NCI-H2029 treated with DMSO at 0.1 percent for 48 hours (cell line): ENCODE measurements at regions not wholly inside any gene's neighbourhood (a gene's known extent, or its start where the extent isn't known, plus 50 kb on each side); places are given as distances from the start of the nearest gene placed in this dataset.

Experiments used
- DNase-seq: peaks from one replicate; lab custom pipeline; 2025; lab: John Stamatoyannopoulos, UW

DNA sequence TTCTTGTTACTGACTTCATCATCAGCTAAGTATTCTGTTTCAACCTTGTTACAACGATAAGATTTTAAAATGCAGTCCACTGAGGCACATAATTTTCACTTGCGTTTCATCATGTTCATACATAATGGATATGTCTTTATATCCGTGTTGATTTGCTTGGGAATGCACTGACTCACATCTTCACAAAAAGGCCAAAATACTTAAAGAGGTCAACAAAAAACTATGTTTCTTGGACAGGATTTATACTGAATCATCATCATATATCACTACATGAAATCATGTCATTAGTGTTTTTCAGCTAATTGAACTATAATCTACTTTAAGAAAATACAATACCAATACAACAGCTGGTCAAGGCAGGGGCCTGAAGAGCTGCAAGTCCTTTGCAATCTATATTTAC lies 324.5 kb upstream of the KLF6 start:
- no peak for DNase-seq

DNA sequence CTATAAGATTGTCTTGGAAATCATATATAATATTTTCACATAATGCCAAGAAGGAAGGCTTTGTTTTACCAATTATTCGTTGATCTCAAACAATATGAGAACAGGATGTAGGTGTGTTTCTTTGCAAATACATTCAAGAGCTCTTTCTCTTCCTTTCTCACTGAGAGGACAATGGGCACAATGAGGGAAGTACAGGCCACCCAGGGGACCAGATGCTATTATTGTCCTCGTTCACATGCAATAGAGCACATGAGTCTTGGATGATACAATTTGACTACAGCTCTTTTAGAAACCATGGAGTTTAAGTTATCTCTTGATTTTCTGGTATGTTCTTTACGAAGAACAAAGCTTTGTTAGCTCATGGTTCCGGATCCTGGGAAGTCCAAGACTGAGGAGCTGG lies 323.7 kb upstream of the KLF6 start:
- DNase-seq = no peak

DNA sequence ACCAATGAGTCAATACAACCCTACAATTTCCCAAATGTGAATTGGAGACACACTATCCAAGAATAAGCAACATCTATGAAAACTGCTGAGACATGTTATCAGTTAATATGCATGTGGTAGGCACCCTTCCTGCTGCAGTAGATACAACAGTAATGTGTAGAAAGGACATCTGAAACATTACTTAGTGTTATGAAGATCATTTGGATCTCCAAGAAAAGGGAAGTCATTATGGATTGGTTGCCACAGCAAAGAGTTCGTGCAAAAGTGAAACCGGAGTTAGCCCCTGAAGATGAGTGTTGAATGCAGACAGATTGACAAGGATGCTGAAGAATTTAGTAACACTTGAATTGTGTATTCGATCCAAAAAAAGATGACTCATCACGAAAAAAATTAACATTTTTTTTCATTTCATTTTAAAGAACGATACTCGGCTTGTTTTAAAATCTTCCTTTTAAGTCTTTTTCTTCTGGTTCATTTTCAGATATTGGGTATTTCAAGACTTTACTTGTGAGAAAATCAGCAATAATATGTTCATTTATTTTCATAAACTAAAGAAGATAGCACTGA lies 322.4 kb upstream of the KLF6 start:
- DNase-seq = no peak

DNA sequence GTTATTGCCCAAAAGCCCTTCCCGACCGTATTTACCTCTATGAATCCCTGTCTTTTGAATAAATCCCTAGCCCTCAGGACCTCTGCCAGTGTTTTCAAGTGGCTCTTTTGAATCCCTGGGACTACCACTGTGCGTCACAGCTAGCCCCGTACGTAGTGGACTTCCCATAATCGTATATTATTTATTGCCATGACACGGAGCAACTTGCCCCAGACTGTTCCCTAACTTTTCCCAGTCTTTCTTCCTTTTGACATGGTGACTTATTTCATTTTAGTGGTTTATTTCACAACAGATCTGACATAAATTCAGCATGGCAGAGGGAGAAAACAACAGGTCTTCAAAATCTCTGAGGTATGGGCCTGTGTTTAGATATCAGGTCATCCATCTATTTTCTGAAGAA lies 318.6 kb upstream of the KLF6 start:
- DNase-seq = no peak

DNA sequence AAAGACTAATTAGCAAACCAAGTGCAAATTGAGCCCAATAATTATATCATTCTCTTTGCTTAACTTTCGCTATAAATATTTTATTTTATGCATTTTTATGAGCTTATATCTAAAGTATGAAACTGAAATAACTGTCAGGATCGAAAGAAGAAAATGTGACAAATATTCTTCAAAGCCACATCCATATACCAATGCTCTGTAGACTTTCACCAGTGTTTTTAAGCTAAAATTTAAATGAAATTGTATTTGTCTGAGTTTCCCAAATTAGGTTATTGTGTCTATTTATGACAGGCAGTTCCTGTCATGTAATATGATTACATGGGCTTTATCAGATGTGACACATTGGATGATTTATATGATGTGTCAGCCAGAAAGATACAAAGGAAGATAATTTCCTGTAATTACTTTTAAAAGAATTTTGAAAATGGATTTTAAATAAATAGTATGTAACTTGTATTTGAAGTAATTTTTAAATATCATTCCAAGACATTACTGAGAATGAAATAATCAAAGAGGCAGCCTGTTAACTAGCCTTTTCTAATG lies 317.9 kb upstream of the KLF6 start:
- DNase-seq = no peak

DNA sequence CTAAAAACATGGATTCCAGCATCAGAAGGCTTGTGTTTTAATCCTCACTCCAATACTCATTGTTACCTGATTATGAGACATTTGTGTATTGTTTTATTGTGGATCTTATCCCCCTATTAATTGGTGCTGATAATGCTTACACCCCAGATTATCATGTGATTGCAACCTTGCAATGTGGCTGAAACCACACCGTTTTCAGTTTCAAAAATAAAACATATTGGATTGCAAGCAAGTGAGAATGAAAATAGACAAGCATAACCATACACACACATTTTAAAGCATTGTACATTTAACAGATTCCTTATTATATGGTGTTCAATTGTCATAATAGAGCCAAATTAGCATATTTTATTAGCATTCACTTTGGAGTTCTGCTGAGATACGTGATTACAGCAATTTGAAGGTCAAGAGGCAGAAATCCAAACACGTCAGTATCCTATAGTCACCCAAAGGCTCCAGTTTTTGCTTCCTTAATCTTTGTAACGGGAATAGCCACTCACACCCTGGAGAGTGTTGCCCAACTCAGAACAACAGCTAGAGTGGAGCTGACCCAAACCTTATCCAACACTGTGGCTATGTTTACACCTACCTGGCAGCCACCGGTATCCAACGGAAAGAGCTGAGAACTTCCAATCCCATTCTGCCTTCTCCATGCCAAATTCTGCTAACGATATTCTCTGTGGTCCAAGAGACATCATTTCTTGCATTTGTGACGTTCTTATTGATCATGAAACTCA lies 317.1 kb upstream of the KLF6 start:
- no peak for DNase-seq

DNA sequence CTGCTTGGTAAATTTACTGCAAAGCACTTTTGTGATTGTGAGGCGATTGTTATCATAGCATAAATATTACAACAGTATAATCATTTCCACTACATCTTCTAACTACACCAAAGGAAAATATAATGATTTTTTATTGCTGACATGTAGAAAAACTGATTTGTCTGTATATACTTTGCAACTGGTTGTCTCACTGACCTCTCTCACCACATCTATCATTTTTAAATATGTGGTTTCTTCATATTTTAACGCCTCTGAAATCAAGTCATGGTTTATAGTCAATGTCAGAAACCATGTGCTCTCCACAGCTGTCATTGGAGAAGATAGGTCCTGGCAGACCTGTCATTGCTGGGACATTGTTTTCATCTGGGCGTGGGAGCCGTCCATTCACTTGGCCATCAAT lies 315.4 kb upstream of the KLF6 start:
- no peak for DNase-seq

DNA sequence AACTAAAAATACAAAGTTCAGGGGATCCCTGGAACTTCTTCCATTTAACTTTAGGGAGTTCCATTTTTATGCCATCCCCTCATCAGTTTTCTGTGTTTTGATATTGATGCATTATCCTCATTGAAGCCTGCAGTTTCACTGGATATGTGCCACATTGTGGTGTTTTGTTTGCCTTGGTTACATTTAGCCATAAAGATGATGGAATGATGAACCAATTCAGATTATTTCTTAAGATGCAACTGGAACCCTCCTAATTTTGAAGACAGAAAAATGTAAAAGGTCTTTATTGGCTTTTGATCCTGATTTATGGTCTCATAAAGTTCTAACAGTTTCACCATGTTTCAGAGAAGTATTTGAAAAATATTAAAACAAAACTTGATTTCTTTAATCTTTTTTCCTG lies 314.2 kb upstream of the KLF6 start:
- DNase-seq = no peak

DNA sequence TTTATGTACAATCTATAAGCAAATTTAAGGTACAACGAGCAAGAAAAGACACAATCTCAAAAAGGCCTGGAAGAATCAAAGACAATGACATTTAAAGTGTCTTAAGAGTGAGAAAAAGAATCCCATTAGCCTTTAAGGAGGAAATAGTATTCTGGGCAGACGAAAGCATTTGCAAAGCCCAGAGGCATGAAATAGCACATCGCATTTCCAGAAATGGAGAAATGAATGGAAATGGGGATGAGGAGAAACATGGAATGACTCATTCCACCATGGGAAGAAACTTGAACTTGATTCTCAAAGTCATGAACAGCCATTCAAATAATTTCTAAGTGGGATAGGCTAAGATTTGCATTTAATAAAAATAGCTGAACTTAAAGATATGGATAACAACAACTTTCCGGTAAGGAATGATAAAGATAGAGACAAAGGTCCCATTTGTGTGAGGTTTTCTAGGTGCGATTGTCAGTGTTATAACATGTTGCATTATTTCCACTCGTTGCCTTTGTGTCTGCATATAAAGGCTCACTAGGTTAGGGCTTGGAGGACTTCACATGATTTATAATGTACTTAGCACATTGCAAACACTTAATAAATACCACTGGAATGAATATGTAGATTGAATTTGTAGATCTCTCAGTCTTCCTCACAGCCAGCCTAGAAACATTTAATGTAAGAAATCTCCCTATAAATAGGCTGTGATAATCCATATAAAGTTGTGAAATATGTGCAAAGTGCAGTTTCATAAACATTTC lies 310.3 kb upstream of the KLF6 start:
- no peak for DNase-seq

DNA sequence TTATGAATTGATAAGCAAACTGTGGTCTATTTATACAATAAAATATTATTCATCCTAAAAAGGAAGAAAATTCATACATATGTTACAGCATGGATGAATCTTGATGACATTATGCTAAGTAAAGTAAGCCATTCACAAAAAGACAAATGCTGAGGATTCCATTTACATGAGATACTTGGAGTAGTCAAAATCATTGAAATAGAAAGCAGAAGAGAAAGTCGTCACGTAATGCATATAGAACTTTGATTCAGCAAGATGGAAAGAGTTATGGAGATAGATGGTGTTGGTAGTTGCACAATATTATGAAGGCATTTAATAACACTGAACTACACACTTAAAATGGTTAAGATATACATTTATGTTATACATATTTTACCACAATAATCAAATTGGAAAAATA lies 309.7 kb upstream of the KLF6 start:
- no peak for DNase-seq

DNA sequence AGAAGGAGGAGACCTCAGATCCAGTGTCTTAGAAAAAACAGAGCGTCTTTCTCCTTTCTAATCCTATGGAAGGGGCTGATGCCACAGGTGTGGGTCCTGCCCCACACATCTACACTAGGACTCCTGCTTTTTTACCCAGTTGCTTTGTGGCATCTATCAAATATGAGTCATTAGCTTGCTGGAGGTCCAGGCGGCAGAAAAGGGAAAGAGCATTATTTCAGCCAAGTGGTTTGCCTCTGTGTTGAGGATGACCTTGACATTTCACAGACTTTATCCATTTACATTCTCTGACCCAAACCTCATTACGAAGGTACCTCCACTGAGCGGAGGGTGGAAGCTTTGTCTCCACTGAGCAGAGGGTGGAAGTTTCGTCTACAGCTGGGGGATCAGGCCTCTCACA lies 308.4 kb upstream of the KLF6 start:
- no peak for DNase-seq

DNA sequence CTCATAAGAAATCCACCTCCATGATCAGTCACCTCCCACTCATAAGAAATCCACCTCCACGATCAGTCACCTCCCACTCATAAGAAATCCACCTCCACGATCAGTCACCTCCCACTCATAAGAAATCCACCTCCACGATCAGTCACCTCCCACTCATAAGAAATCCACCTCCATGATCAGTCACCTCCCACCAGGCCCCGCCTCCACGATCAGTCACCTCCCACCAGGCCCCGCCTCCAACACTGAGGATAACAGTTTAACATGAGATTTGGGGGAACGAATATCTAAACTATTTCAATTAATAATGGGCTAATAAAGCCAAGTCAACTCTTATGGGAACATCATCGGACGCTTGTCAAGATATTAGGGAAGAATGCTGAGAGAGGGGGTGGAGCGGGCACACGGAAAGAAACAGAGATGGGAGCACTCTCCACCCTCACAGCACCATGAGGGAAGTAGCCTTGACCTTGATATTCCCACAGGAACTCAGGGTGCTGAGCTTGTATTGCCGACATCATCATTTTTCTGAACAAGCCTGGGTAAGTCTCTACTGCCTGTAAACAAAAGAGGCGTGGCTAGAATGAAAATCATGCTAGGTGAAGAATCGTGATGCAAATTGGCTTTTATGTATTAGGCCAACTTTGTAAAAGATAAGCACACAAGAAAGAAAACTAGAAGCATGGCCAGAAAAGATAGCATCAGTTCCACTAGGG lies 303.5 kb upstream of the KLF6 start:
- no peak for DNase-seq

DNA sequence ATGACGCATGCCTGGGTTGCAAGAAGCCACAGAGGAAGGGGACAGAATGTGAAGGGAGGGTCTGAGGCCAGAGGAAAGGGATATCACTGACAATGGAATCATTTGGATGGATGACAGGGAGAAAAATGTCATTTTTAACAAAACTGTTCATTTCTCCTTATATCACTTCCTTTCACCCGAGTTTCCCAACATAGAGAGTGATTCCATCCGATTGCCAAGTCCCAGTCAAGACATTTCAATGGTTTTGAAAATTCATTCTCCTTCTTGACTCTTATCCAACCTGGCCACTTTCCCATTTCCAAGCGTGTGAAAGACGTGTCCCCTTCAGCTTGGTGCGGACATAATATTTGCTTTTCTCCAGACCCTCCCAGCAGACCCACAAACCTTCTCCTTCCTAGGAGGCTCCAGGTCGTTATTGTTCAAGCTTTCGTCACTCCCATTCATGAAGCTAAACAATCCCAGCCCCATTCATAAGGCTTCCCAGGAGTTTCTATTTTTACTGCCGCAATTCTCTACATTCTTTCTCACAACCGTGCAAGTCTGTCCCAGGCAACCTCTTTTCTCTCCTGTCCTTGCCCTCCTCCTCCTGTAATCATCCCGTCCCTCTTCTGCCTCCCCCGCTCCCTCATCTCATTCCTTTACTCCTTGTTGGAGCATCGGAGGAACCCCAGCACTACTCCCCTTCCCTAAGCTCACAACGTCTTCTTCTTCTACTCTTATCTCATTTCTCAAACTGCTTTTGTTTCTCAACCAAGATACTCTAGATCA lies 301.3 kb upstream of the KLF6 start:
- no peak for DNase-seq

DNA sequence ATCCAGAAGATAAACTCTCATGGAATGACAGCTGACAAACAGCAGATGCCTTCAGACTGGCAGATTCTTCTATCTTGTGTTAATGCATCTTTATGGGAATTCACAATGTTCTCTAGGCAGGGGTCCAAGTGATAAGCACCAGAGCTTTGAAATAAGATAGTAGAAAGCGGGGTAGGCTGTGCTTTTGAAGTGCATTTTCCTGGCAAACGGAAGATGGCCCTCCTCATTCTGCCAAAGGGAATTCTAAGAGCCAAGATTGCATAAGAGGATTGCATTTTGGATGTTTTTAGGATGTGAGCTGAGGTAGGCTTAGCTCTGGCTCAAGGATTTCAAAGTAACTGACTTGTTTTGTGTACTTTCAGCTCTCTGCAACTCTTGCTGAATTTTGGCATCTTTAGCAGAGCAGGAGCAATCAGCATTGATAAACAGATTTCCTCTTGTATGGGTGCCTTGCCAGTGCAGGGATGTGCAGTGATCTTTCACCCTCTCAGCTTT lies 298.5 kb upstream of the KLF6 start:
- DNase-seq = peak; percentile 4

DNA sequence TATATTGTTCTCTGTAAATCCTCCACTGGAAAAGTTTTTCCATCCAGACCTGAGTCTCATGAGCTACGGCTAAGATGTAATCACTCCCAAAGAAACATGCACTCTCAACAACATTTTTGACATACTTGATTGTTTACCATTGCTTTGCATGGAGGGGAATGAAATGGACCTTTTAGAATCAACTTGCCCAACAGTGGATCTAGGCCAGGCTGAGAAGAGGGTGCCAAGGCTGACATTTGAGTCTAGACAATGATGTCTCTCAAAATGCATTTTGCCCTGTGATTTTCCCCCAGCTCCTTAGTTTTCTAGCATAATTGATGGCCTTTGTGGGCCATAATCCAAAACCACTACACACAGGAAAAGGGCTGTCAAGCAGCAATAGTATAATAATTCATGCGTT lies 297.9 kb upstream of the KLF6 start:
- DNase-seq = no peak

DNA sequence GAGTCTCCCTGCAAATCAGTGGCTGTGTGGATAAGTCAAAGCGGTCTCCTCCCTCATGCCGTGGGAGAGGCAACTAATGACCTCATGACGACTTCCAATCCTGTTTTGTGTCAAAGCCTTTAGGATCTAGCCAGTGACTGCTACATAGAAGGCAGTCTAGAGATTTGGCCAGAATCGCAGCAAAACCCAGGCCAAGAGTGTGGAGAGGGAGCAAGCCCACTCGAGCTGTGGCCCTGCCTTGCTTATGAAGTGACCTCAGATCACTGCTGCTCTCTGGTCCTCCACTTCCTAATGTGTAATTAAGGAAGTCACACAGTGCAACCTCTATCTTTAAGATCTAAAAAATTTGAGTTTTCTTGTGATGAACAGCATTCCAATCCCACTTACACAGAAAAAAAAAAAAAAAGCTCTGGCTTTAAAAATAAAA lies 296.7 kb upstream of the KLF6 start:
- no peak for DNase-seq

DNA sequence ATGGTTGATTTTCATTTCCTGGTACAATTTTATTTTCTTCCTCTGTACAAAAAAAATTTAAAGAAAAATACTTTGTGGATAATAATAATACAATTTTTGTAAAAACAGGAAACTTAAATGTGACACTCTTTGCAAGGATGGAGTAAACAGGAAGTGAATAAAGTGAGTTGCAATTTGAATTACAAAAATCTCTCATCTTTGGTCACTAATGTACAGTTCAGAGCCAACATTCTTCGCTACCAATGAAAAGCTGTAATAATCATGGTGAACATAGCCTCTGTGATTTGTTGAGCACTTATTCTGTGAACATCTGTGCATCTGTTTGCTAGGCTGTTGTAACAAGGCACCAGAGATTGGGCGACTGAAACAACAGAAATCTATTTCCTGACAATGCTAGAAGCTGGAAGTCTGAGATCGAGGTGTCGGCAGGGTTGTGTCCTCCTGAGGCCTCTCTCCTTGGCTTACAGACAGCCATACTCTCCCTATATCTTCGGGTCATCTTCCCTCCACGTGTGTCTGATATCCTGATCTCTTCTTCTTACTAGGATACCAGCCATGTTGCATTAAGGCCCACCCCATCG lies 295.3 kb upstream of the KLF6 start:
- no peak for DNase-seq

DNA sequence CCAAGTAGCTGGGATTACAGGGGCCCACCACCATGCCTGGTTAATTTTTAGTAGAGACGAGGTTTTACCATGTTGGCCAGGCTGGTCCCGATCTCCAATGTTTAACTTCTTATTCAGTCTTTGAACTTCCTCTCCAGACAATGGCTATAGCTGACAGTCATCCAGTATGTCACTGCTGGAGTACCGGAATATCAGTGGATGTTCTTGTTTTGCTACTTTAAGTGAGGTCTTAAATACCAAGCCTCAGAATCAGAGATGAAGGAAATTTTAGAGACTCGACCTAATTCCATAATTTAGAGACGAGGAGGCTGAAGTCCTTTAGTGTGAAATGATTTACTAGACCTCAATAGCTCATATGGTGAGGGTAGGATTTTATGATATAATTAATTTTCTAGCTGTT lies 294.8 kb upstream of the KLF6 start:
- no peak for DNase-seq

DNA sequence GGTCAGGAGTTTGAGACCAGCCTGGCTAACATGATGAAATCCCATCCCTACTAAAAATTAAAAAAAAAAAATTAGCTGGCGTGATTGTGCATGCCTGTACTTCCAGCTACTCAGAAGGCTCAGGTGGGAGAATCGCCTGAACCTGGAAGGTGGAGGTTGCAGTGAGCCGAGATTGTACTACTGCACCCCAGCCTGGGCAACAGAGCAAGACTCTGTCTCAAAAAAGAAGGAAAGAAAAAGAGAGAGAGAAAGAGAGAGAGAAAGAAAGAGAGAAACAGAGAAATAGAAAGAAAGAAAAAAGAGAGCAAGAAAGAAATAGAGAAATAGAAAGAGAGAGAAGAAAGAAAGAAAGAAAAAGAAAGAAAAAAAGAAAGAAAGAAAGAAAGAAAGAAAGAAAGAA lies 292.8 kb upstream of the KLF6 start:
- no peak for DNase-seq

DNA sequence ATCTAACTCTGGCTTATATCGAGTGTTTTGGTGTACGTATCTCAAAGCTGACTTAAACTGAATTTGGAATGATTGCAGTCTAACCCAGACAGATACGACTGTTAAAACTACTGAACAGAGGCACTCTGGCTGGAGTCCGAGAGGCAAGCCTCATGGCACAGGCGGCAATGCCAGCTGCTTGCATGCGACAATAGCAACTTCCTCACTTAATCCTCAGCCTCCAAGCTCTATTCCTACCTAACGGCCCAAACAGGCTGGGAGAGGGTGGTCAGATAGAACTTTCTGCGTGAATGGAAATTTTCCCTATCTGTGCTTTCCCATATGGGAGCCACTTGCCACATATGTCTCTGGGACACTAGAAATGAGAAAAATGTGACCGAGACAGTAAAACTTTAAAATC lies 292.0 kb upstream of the KLF6 start:
- DNase-seq = no peak

DNA sequence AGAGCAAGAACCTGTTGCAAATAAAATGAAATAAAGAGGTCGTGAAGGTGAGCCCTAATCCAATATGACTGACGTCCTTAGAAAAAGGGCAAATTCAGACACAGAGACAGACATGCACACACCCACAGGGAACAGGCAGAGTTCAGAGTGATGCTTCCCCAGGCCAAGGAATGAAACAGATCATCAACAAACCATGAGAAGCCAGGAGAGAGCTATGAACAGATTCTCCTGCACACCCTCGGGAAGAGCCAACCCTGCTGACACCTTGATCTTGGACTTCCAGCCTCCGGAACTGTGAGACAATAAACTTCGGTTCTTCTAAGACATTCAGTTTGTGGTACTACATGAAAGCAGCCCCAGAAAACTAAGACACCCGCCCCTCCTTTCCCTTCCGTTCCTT lies 290.4 kb upstream of the KLF6 start:
- DNase-seq = no peak
